ENCODE measurements at regions not wholly inside any gene's neighbourhood (a gene's known extent, or its start where the extent isn't known, plus 50 kb on each side); places are given as distances from the start of the nearest gene placed in this dataset.
"Not testable (repeated sequence)": the region's sequence is repeated elsewhere in the genome, so short reads cannot be mapped to it uniquely, and the experiment has no call there.

GRCh38 chr1:149636286-149637122 lies 52.9 kb downstream of the PPIAL4C start (continued):
- TF ChIP-seq MITF (IDR thresholded peaks at IDR 0.05) (0 out of 2 replicates have a peak, but pooled peaks have one; percentile 33), NR2C1 (IDR thresholded peaks at IDR 0.05) (0 out of 2 replicates have a peak, but pooled peaks have one; percentile 22), NR2C1 (tag; IDR thresholded peaks at IDR 0.05) (peak; percentile 53), TRIM24 (IDR thresholded peaks at IDR 0.05) (peak; percentile 48 to 73), KLF16 (IDR thresholded peaks at IDR 0.05) (peak; percentile 55; the same call in 1 of the 2 replicates), DEAF1 (CRISPR knock-in tag; IDR thresholded peaks at IDR 0.05) (peak; percentile 84), ZC3H4 (CRISPR knock-in tag; IDR thresholded peaks at IDR 0.05; ENCODE audit: borderline replicate concordance) (peak; percentile 84; the same call in 1 of the 2 replicates), NRF1 (conservative IDR thresholded peaks at IDR 0.05 in 1 of 2, IDR thresholded peaks at IDR 0.05 in 1 of 2) (peak; percentile 60 to 70), CBFA2T3 (IDR thresholded peaks at IDR 0.05) (peak; percentile 35; the same call in 1 of the 2 replicates)

GRCh38 chr1:149638481-149638880 lies 54.8 kb downstream of the PPIAL4C start:
- DNase-seq (ENCODE audit: extremely low read depth in 1 of 4, low spot score in 3 of 4); CTCF ChIA-PET (ENCODE audit: low intra/inter-chr PET ratio); H3K9ac ChIP-seq (ENCODE audit: insufficient read depth in 1 of 2, low read depth in 2 of 2, low read length in 2 of 2); BruUV-seq (replicated peaks); H3K9me1 ChIP-seq (ENCODE audit: control insufficient read depth, insufficient read depth, low read length); FAIRE-seq; H3K27me3 ChIP-seq (ENCODE audit: control insufficient read depth in 2 of 2, insufficient read depth in 2 of 2, low read length in 2 of 2); ATAC-seq; H2AFZ ChIP-seq (ENCODE audit: low read depth, low read length); in situ Hi-C loops (cut with MboI); H3K4me3 ChIP-seq; H4K20me1 ChIP-seq (replicated peaks; ENCODE audit: control insufficient read depth, insufficient read depth, low read length); H3K36me3 ChIP-seq (ENCODE audit: control insufficient read depth, insufficient read depth, low read length); H3K79me2 ChIP-seq (ENCODE audit: control insufficient read depth, insufficient read depth, low read length); H3K9me3 ChIP-seq (replicated peaks; ENCODE audit: control insufficient read depth, insufficient read depth, low read depth, low read length); H3K27ac ChIP-seq (ENCODE audit: extremely low read depth, low read depth, low read length); intact Hi-C loops (cut with micrococcal nuclease); H3K4me2 ChIP-seq (ENCODE audit: insufficient read depth, low read length); H3K4me1 ChIP-seq (replicated peaks in 1 of 2; ENCODE audit: control insufficient read depth in 2 of 2, insufficient read depth in 2 of 2, low read length in 2 of 2); POLR2A ChIA-PET: not testable (repeated sequence)
- WGBS (ENCODE audit: insufficient coverage, low coverage, missing lambda C conversion rate): 76% methylated on average over 7 of the region's 8 CpGs

GRCh38 chr1:149638901-149639658 lies 55.4 kb downstream of the PPIAL4C start:
- CTCF ChIA-PET (ENCODE audit: low intra/inter-chr PET ratio); BruUV-seq (replicated peaks); FAIRE-seq; intact Hi-C loops (cut with micrococcal nuclease); H2AFZ ChIP-seq (ENCODE audit: low read depth, low read length); H3K9me1 ChIP-seq (ENCODE audit: control insufficient read depth, insufficient read depth, low read length); H4K20me1 ChIP-seq (replicated peaks; ENCODE audit: control insufficient read depth, insufficient read depth, low read length); H3K4me1 ChIP-seq (replicated peaks in 1 of 2; ENCODE audit: control insufficient read depth in 2 of 2, insufficient read depth in 2 of 2, low read length in 2 of 2); H3K4me3 ChIP-seq; in situ Hi-C loops (cut with MboI); H3K27me3 ChIP-seq (ENCODE audit: control insufficient read depth in 2 of 2, insufficient read depth in 2 of 2, low read length in 2 of 2); POLR2A ChIA-PET; DNase-seq (ENCODE audit: extremely low read depth in 1 of 4, low spot score in 3 of 4); H3K79me2 ChIP-seq (ENCODE audit: control insufficient read depth, insufficient read depth, low read length); ATAC-seq; H3K4me2 ChIP-seq (ENCODE audit: insufficient read depth, low read length); H3K36me3 ChIP-seq (ENCODE audit: control insufficient read depth, insufficient read depth, low read length); H3K9ac ChIP-seq (ENCODE audit: insufficient read depth in 1 of 2, low read depth in 2 of 2, low read length in 2 of 2); H3K9me3 ChIP-seq (replicated peaks; ENCODE audit: control insufficient read depth, insufficient read depth, low read depth, low read length); H3K27ac ChIP-seq (ENCODE audit: extremely low read depth, low read depth, low read length): not testable (repeated sequence)
- WGBS (ENCODE audit: insufficient coverage, low coverage, missing lambda C conversion rate): 89% methylated on average over 11 of the region's 31 CpGs

Data from K562 (cell line).